HepG2 (cell line): ENCODE measurements at regions not wholly inside any gene's neighbourhood (a gene's known extent, or its start where the extent isn't known, plus 50 kb on each side); places are given as distances from the start of the nearest gene placed in this dataset.

ENCODE experiments used
- RFX5 ChIP-seq: IDR thresholded peaks from 2 replicates; pipeline ENCODE4 v1.6.1; 2011; ENCODE audit warnings: low read depth, low read length, improper control_type of control experiment
- TARDBP ChIP-seq: sonication (generic); formaldehyde crosslinking; IDR thresholded peaks from 2 replicates; pipeline ENCODE4 v1.8.0; 2022; ENCODE audit warnings: mild to moderate bottlenecking, missing genetic modification reagents
- YY1 ChIP-seq: IDR thresholded peaks from 2 replicates; pipeline ENCODE4 v1.6.1; 2011; ENCODE audit warnings: low read length, low read depth, moderate library complexity, mild to moderate bottlenecking; ENCODE audit not compliant: insufficient read depth, insufficient replicate concordance
- TF ChIP-seq, protein P1 (sequence below): sonication (generic); formaldehyde crosslinking; IDR thresholded peaks from 2 replicates; pipeline ENCODE4 v1.5.0; 2020; ENCODE audit warnings: mild to moderate bottlenecking, missing genetic modification reagents, moderate library complexity

DNA sequence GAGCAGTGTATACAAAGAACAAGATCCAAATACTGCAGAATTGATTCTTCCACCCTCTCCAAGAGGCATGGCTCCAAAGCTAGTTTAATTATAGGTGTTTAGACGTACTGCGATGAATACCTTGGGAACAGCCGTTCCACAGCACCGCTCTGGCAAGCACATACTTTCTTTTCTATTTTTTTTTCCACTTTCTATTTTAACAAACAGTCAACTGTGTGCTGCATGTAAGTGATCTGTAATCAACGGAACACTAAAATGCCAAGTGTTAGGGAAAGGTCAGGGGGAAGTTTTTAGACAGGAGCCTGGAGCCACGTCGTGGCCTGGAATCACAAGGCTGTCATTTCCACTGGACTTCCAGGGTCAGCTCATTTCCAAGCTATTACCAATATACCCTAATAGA is 486.4 kb upstream of the DAB1 start:
- TF ChIP-seq YY1: no peak
- TF ChIP-seq, protein P1, sequence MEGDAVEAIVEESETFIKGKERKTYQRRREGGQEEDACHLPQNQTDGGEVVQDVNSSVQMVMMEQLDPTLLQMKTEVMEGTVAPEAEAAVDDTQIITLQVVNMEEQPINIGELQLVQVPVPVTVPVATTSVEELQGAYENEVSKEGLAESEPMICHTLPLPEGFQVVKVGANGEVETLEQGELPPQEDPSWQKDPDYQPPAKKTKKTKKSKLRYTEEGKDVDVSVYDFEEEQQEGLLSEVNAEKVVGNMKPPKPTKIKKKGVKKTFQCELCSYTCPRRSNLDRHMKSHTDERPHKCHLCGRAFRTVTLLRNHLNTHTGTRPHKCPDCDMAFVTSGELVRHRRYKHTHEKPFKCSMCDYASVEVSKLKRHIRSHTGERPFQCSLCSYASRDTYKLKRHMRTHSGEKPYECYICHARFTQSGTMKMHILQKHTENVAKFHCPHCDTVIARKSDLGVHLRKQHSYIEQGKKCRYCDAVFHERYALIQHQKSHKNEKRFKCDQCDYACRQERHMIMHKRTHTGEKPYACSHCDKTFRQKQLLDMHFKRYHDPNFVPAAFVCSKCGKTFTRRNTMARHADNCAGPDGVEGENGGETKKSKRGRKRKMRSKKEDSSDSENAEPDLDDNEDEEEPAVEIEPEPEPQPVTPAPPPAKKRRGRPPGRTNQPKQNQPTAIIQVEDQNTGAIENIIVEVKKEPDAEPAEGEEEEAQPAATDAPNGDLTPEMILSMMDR: no peak
- TF ChIP-seq RFX5: no peak
- TF ChIP-seq TARDBP (CRISPR knock-in tag): no peak
